GM23338 (cell line): ENCODE measurements at regions not wholly inside any gene's neighbourhood (a gene's known extent, or its start where the extent isn't known, plus 50 kb on each side); places are given as distances from the start of the nearest gene placed in this dataset.

Experiments used
- CTCF ChIP-seq, 2 experiments: fragments of 200-600 bp in 1 of 2; sonication (generic) in 1 of 2; conservative IDR thresholded peaks; 2 replicates each; pipeline versions ENCODE4 v1.5.1 to v1.6.1; 2016 to 2017; ENCODE audit warnings: antibody characterized with exemption in 2 of 2, low read depth in 2 of 2, mild to moderate bottlenecking in 2 of 2, moderate library complexity in 1 of 2
- POLR2AphosphoS5 ChIP-seq: IDR thresholded peaks from 2 replicates; pipeline ENCODE4 v1.6.1; 2016; ENCODE audit warnings: antibody characterized with exemption, low read depth
- REST ChIP-seq: IDR thresholded peaks from one replicate; pipeline ENCODE4 v1.6.1; 2018; ENCODE audit warnings: antibody characterized with exemption; ENCODE audit not compliant: unreplicated experiment

- TF ChIP-seq POLR2AphosphoS5 (no peak), CTCF (conservative IDR thresholded peaks at IDR 0.05; ENCODE audit: low read depth in 2 of 2) (no peak), REST (no peak)
These were observed 91.0 kb downstream of the ANKEF1 start for GRCh38 chr20:10125757-10126156.
